ENCODE measurements at regions not wholly inside any gene's neighbourhood (a gene's known extent, or its start where the extent isn't known, plus 50 kb on each side); places are given as distances from the start of the nearest gene placed in this dataset.

DNA sequence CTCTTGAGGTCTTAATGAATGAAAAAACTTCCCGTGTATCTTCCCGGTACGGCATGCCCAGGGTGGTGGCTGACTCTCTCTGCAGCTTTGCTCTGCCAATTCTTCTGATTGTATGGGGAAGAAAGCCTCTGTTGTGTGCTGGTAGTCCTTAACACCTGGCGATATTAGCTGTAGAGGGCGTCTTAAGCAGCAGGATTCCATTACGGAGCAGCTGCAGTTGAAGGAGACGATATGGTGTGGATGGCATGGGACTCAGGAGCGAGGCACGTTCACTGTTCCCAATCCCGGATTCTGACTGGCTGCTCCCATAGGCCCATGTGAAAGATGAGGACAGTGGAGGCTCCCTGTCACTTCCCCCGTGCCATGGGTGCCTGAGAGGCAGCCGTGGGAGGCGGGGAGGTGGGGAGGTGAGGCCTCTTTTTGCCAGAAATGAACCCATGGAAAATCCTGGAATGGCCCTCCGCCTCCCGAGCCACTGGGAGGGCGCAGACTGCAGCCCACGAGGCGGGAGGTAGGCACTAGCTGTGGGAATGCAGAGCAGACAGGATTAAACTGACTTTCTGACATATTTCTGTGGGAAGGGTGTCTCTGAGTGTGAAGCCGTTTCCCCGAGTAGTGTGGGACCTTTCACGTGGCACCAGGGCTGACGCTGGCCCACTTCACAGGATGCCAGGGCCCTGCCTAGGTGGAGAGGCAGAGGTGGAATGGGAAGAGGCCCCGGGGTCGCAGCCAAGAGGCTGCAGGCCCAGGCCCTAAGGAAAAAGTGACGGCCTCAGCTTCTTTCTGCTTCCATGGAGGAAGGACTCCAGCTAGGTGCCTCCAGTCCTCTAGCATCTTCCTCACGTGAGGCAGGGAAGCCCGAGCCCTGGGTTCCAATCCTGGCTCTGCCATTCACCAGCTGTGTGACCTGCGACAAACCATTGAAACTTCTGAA is 121.4 kb upstream of the CD82 start:
- Histone ChIP-seq H3K9me3 (no peaks in the 10 kb centered on the region), H3K36me3 (no peaks in the 10 kb centered on the region), H3K4me3 (no peak overlapping the region), H3K27me3 (no peaks in the 10 kb centered on the region), H3K27ac (no peak overlapping the region), H3K4me1 (no peaks in the 10 kb centered on the region)
- DNase-seq (ENCODE audit: low spot score in 2 of 2), result no peak
- TF ChIP-seq POLR2AphosphoS5 (IDR thresholded peaks at IDR 0.05), result no peak
- TF ChIP-seq, protein P1, sequence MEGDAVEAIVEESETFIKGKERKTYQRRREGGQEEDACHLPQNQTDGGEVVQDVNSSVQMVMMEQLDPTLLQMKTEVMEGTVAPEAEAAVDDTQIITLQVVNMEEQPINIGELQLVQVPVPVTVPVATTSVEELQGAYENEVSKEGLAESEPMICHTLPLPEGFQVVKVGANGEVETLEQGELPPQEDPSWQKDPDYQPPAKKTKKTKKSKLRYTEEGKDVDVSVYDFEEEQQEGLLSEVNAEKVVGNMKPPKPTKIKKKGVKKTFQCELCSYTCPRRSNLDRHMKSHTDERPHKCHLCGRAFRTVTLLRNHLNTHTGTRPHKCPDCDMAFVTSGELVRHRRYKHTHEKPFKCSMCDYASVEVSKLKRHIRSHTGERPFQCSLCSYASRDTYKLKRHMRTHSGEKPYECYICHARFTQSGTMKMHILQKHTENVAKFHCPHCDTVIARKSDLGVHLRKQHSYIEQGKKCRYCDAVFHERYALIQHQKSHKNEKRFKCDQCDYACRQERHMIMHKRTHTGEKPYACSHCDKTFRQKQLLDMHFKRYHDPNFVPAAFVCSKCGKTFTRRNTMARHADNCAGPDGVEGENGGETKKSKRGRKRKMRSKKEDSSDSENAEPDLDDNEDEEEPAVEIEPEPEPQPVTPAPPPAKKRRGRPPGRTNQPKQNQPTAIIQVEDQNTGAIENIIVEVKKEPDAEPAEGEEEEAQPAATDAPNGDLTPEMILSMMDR (IDR thresholded peaks at IDR 0.05), result no peak
- no peak for TF ChIP-seq POLR2A (IDR thresholded peaks at IDR 0.05)
- intact Hi-C loops (cut with DNase I; ENCODE audit: low total_unique reads), result no loop called here

DNA sequence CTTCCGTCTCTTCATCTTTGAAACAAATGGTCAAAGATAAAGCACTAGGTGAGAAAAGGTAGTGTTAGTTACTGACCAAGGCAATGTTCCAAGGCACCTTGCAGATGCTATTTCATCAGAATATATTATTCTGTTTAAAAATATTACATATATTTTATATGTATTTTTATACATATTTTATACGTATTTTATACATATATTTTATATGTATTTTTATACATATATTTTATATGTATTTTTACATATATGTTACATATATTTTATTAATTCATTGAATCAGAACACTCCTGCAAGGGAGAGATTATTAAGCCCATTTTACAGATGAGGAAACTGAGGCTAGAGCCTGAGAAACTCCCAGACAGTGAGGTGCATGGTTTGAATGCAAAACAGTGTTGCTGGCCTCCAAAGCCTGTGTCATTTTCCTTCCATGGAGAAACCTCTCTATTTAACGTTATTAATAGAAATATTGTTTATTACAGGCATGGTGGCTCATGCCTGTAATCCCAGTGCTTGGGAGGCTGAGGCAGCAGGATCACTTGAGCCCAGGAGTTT is 120.6 kb upstream of the CD82 start:
- DNase-seq (ENCODE audit: low spot score in 2 of 2), result no peak
- intact Hi-C loops (cut with DNase I; ENCODE audit: low total_unique reads), result no loop called here
- Histone ChIP-seq H3K36me3 (no peaks in the 10 kb centered on the region), H3K4me1 (no peaks in the 10 kb centered on the region), H3K9me3 (no peaks in the 10 kb centered on the region), H3K4me3 (no peak overlapping the region), H3K27ac (no peak overlapping the region), H3K27me3 (no peaks in the 10 kb centered on the region)
- TF ChIP-seq POLR2AphosphoS5 (IDR thresholded peaks at IDR 0.05) (no peak), POLR2A (IDR thresholded peaks at IDR 0.05) (no peak)
- TF ChIP-seq, protein P1 (IDR thresholded peaks at IDR 0.05), result no peak

DNA sequence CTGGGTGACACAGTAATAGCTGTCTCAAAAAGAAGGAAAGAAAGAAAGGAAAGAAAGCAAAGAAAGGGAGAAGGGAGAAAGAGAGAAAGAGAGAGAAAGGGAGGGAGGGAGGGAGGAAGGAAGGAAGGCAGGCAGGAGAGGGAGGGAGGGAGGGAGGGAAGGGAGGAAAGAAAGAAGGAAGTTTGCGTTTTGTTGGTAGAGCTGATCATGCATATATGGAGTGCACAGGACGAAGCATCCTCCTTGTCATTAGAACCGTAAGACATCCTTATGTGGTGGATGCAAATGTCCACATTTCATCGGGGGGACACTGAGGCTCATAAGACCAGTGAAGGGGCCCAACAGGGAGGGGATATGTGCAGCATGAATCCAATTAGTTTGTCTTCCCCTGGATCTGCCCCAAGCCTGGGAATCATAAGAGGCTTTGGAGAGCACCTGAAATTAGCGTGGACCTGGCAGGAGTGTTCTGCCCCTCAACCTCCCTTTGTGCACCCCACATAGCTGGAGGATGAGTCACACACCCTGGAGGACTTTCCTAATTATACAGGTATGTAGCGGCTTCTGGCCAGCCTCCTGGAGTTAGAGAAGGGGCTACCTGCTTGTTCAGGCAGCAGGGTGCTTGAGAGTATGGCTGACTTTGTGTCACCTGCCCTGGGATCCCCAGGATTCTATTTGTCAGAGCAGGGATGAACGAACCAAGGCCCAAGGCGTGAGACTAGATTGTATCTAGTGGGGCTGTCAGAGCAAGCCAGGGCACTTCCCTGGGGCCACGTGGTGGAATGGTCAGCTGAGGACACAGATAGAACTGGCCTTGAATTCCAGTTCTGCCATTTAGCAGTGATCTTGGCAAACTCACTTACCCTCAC is 119.7 kb upstream of the CD82 start:
- Histone ChIP-seq H3K9me3 (no peaks in the 10 kb centered on the region), H3K27ac (no peak overlapping the region), H3K36me3 (no peaks in the 10 kb centered on the region), H3K27me3 (no peaks in the 10 kb centered on the region), H3K4me1 (no peaks in the 10 kb centered on the region), H3K4me3 (no peak overlapping the region)
- DNase-seq (ENCODE audit: low spot score in 2 of 2), result peak in 1 of 2 donors; percentile 30
- intact Hi-C loops (cut with DNase I; ENCODE audit: low total_unique reads), result no loop called here
- TF ChIP-seq, protein P1 (IDR thresholded peaks at IDR 0.05), result no peak
- TF ChIP-seq POLR2AphosphoS5 (IDR thresholded peaks at IDR 0.05) (no peak), POLR2A (IDR thresholded peaks at IDR 0.05) (no peak)

DNA sequence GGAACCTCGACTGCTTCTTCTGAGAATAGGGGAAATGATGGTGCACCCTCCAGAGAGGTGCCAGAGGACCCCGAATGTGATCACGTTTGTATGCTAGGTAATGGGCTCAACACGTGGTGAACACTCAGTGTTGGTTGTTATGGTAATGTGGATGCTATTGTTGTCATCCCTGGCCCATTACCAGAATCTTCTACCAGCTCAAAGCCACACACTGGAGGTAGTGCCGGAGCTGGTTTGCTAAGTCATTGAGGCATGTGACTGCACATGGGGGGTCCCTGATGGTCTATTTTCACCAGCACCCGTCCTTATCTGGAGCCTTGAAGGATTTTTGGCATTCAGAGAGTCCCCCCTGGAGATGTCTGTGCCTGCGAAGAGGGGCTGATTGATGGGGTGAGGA is 119.1 kb upstream of the CD82 start:
- Histone ChIP-seq H3K9me3 (no peaks in the 10 kb centered on the region), H3K4me3 (no peak overlapping the region), H3K27me3 (no peaks in the 10 kb centered on the region), H3K36me3 (no peaks in the 10 kb centered on the region), H3K27ac (no peak overlapping the region), H3K4me1 (no peaks in the 10 kb centered on the region)
- intact Hi-C loops (cut with DNase I; ENCODE audit: low total_unique reads), result no loop called here
- no peak for DNase-seq (ENCODE audit: low spot score in 2 of 2)
- TF ChIP-seq, protein P1 (IDR thresholded peaks at IDR 0.05), result no peak
